NCI-H2227 (cell line): ENCODE measurements at regions not wholly inside any gene's neighbourhood (a gene's known extent, or its start where the extent isn't known, plus 50 kb on each side); places are given as distances from the start of the nearest gene placed in this dataset.

Source experiments
- DNase-seq: peaks from one replicate; lab custom pipeline; 2025; ENCODE audit not compliant: unreplicated experiment; lab: John Stamatoyannopoulos, UW

DNA sequence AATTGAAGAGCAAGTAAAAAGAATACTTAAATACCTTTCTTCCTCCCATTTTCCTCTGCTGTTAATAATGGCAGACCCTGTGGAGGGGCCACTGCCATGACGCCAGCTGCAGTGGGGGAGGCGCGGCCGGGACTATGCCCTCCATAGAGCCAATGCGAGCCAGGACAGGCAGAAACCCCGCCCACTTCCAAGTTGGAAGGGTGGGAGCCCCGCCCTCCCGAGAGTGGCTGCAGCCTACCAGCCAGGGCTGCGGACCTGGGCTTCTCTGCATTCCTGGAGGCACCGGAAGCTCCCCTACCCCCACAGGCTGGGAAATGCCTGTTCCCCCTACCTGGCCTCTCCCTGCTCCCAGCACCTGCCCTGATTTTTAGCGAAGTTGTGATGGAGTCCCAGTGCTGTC lies 439.4 kb upstream of the CDH19 start:
- DNase-seq = no peak

DNA sequence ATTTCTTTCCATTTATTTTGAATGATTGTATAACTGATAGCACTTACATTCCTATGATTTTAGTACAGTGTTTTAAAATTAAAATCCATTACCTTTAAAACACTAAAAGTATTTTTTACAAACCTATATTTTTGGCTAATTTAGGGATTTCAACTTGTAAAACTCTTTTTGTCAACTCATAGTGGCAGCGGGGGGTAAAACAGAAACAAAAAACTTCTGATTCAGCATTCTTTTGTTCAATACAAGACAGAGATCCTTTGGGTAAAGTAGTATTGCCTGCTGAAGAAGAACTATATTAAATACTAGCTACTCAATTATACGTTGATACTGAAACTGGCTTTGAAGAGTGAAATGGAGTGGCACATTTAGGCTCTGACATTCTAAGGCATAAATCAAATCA lies 437.4 kb upstream of the CDH19 start:
- DNase-seq = no peak

DNA sequence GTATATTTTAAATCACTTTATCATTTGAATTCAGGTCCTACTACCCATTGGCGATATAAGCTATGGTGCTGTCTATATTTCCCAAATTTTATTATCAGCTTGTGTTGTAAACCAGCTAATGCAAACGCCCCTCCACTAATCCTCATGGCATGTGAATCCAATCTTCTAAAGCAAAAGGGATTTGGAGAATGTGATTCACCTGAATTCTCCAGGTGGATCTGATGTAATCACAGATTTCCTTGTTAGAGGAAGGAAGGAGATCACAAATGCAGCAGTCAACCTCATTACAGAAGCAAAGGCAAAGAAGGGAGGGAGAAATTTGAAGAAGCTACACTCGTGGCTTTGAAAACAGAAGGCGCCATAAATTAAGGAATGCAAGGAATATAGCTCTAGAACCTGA lies 431.1 kb upstream of the CDH19 start:
- no peak for DNase-seq

DNA sequence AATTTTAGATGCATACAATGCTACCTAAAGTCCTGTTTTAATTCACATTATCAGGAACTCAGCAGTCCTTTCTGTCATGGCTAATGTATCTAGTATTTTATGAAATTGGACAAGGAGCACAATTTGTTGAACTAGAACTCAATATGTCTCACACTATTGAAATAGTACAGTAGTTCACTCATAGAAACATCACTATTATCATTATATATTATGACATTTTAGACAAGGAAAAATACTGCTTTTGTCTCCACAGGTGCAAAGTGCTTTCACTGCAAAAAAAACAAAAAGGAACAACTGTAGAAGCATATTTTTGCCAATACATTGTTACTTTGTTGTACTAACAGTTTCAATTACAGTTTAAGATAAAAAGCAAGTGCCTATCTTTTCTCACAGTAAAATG lies 419.2 kb upstream of the CDH19 start:
- DNase-seq = peak; percentile 11

DNA sequence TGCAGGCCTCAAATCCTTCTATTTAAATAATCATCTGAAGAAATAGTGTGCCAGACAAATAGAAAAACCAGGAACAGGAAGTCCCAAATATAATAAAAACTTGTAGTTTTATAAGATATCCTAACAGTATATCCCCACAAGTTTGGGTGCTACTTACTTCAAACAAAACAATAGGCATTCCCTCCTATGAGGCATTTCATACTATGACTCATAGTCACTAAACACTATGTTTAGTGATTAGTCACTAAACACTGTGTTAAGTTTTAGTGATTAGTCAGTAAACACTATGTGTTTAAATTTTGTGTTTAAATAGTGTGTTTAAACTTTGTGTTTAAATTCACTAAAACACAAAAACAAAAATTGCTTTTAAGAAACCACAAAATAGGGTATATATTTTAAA lies 407.0 kb upstream of the CDH19 start:
- no peak for DNase-seq

DNA sequence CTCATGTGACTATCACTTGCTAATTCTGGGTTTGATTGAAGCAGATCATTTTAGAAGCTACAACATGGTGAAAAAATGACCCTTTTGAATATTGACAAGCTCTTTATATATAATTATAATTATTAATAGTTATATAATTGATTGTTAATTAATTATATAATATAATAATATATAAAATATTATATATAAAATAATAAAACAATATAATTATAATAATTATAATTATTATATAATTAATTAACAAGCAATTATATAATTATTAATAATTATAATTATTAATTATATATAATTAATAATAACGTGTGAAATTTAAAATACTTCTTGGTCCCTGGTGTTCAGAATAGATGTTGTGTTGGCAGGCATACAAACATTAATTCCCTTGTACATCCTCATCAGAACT lies 404.1 kb upstream of the CDH19 start:
- no peak for DNase-seq

DNA sequence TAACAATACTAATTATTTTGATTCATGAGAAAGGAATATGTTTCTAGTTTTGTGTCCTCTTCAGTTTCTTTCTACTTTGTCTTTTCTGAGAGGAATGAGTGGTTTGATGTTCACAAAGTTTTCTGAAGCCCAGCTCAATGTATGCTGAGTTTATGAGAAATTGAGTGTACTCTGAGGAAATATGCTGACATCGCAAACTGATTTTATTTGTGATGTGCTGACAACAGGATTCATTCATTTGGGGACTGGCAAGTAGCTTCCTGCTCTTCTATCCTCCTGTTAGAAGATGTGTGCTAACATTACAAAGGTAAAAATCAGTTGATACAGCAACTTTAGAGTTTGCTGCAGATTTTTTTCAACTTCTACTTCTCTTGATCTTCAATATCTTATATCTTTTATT lies 403.2 kb upstream of the CDH19 start:
- DNase-seq = no peak

DNA sequence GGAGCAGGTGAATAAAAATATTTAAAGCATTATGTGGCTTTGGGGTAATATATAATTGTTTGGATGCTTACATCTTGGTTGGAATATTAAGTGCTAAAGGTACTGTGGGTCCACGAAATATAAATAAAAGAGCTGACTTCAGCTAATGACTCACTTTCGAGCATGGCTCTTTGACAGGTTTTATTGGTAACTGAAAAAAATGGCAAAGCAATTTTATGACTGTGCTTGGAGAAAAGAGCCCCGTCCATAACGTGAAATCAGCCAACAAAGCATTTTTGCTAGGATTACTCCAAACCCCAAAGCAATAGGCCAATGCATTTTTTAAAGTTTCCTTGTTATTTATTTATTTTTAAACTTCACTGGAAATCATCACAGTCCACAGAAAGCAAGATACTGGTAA lies 397.2 kb upstream of the CDH19 start:
- DNase-seq = no peak

DNA sequence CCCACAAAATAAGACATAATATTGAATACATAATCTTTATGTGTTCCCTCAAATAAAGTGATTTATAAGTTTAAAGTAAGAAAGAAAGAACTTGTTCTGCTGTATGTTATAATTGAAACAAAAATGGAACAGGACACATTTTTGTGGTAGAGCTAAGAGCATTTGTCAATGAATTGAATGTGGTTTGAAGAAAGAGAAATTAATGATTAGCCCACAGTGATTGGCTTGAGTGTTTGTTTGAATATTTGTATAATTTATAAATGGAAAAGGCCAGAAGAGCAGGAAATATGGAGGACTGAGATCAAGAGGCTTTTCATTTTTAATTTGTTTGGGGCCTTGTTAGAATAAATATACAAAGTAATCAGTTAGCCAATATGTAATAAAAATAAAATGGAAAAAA lies 395.1 kb upstream of the CDH19 start:
- DNase-seq = no peak

DNA sequence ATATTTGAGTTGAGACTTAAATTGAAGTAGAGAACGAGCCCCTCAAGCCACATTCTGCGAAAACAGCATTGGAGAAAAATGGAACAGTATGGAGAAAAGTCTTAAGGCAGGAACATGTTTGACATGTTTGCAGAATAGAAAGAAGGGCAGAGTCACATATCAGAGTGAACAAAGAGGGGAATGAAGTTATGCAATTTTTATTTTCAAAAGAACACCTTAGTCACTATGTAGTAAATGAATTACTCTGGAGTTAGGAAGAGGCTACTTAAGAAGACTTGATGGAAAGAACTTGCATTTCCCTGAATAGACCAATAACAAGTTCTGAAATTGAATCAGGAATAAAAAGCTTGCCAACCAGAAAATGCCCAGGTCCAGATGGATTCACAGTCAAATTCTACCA lies 391.4 kb upstream of the CDH19 start:
- DNase-seq = no peak

DNA sequence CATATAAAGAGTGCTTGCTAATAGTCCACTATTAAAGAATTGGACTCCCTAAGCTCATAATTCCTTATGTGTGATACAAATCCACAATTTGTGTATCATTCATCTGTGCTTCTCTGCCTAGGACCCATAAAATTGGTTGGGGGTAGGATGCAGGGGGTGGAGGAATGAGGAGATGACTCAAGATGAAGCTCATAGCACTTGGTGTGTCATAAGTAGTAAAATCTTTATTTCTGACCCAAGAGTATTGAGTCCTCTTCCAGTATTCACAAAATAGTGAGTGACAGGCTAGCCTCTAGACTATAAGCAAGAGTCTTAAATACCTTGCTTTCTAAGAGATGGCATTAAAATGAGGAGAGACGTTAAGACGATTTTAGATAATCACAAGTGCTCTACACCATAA lies 390.9 kb upstream of the CDH19 start:
- DNase-seq = no peak

DNA sequence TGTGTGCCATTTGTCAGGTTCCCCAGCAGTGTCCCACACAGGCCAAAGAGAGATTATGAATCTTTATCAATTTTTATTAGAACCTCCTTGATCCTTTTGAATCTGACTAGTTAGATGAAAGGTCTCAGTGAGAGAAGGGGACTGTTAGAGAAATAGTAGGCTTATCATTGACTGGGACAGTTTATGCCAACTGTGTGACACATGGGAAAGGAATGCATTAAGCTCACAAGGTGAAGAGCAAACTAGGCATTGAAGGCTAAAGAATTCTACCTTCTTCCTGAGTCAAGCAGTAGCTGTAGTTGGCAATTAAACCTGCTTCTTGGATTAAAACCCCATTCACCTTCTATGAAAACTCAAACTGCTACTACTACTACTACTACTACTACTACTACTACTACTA lies 389.6 kb upstream of the CDH19 start:
- DNase-seq = no peak

DNA sequence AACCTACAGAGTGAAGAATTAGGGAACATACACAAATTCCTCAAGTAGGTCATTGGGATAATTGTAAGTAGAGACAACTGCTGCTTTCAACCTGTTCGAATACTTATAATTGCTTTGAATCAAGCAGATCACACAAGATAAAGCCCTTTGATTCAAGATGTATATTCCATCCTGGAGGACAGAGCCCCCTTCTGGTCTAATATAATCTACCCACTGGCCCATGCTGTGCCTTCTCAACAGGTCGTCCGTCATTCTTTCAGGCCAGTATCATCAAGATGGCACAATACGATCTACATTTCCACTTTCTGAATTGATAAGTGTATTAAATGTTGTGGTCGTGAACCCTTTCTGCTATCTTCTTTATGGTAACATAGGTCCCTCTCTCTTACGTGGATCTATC lies 387.0 kb upstream of the CDH19 start:
- no peak for DNase-seq

DNA sequence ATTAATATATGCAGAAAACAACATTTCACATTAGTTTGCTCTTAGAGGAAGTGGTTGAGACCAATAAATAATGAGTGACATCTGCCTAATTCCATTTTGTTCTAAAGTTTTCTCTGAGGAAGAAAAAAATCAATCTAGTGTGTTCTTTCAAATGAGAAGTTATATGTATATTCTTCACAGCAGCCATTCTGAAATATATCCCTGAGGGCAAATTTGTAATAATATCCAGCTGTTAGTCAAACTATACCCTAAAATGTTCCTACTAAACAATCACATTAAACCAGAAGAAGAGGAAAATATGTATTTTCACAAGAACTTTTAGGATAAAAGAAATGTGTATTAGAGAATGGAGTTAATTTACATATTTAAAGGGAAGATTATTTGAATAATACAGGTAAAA lies 375.1 kb upstream of the CDH19 start:
- no peak for DNase-seq

DNA sequence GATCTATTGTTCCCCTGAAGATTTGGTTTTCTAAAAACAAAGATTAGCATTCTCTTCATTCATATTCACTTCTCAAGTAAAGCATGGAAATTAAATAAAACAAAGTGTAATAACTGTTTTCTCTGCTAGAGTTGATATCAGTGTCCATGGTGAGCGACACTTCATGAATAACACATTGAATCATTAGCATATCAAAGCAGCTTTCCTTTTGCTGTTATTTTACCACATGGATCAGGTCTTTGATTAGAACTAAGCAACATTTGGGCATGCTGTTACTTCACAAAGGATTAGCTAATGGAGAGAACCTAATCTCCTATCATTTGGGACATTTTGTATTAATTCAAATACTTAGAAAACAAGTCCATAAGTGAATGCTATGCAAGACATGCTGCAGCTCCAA lies 368.8 kb upstream of the CDH19 start:
- DNase-seq = no peak

DNA sequence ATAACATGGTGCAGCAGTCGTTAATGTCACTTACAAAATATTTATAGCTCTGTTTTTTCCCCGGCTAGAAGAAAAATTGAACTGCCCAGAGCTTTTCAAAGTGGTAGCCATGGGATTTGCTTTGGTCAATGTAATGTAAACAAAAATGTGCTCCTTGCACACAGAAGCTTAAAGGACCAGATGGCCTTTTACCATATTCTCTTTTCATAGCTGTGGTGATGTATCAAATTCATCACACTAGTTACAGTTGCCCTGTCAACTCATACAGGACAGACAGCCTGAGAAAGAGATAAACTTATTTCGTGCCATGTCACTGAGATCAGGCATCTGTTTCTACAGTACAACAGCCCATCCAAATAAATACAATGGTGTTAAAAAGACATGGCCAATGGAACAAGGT lies 368.1 kb upstream of the CDH19 start:
- DNase-seq = no peak

DNA sequence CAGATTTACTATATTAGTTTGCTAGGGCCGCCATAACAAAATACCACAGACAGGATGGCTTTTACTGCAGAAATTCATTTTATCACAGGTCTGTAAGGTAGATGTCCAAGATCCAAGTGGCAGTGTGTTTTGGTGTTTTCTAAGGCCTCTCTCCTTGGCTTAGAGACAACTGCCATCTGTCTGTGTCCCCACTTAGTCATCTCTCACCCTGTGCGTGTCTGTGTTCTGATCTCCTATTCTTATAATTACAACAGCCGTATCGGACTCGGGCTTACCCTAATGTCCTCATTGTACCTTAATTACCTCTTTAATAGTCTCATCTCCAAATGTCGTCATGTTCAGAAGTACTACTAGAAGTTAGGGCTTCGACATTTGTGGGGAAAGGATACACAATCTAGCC lies 362.3 kb upstream of the CDH19 start:
- no peak for DNase-seq

DNA sequence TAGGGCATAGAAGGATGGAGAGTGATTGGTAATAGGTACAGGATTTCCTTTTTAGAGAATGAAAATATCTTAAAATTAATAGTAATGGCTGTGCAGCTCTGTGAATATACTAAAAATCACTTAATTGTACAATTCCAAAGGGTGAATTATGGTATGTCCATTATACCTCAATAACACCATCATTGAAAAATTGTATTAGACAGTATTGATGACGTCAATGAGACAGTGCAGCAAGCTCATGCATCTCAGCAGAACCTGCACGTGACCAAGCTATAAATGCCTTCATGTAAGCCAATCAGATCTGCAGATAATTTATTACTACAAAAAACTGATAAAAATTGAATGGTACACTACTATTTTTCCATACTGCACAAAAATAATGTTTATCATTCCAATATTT lies 354.4 kb upstream of the CDH19 start:
- DNase-seq = no peak

DNA sequence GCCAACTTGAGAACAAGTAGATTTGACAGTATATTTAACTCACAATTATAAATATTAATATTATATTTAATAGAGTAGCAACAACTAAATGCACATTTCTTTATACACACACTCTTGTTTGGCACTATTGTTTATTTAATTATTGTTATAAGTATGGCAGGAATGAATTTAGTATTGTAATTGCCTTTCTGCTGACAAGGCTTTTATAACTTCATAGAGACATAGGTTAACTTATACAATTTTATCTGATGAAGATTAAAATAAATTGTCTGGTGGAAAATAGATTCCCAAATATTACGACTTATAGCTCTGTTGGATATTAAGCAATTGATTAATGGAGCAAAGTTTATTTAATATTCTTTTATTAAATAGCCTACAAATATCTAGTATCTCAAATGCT lies 347.9 kb upstream of the CDH19 start:
- no peak for DNase-seq

DNA sequence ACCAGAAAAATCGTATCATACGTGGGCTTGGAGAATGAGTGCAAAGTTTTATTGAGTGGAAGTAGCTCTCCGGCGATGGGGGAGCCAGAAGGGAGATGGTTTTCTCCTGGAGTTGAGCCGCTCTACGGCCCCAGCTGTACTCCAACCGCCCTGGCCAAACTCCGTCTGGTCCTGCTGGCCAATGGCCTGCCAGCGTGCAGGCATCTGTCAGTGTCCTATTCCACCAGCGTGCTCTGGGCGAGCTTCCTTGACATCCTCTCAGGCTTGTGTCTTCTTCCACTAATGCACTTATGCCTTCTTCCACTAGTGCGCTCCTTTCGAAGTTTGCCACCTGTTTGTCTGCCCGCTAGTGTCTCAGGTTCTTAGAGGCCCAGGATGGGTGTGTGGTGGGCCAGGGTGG lies 345.5 kb upstream of the CDH19 start:
- DNase-seq = no peak

DNA sequence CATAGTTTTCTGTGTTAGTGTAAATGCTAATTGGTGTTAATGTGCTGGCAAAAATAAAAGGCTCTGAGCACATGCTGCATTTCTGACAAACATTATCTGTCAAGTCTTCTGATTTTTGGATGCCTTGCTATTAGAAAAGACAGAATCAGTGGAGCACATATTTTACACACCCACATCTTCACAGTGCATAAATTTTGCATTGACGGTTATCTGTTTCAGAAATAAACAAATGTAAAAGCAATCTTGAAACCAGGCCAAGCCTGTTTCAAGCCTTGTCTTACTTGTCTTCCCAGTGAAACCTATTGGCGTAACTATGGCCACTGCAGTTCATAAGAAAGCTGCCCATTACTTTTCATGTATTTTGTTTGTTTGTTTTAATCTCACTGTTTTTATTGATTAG lies 333.7 kb upstream of the CDH19 start:
- no peak for DNase-seq

DNA sequence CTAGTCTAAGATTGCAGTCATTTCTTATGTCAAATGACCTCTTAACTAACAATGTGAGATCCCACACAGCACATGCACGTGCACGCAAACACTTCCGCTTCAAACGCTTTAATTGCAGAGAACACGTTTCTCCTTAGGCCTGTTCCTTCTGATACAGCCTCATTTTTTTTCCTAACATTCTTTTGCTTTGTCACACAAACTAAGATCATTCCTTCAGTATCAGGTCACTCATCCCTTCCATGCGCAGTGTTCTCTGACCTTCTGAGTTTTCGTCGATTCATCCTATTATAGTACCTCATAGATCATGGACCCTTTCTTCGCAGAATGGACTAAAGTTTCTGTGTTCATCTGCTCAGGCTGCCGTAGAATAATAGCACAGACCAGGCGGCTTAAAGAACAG lies 327.1 kb upstream of the CDH19 start:
- DNase-seq = no peak

DNA sequence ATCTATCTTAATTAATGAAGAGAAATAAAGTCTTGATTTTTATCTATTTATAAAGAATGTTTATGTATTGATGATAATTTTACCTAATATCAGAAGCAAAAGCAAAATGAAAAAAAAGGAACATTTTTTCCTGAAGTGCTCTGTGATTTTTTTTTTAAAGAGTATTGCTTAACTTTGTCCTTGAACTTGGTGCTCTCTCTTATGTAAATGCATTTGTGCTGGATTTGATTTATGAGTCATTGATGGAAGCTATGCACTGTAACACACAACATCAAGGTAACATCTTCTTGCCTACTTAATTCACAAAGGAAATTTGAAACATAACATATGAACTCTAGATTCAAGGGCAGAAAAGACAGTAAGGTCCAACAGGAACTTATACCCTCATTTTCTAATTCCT lies 312.9 kb upstream of the CDH19 start:
- DNase-seq = no peak

DNA sequence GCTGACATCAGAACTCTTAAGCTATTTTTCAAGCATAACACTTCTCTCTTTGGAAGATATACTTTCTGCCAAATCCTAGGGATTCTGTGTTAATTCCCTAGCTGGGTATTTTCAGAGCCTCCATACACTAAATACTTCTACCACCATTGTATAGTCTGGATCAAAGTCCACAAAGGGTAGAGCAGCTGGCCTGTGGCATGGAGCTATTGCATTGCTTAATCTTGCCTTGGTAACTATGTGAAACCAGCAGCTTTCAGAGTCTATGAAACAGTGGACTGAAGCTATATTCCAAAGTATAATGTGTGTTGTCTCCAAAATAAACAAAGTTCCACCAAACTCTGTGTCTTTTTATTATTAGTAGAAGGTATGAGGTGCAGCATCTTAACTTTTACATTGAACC lies 296.9 kb upstream of the CDH19 start:
- DNase-seq = no peak
